Adrenal gland (tissue), 5 donors: ENCODE measurements at regions not wholly inside any gene's neighbourhood (a gene's known extent, or its start where the extent isn't known, plus 50 kb on each side); places are given as distances from the start of the nearest gene placed in this dataset.

Source experiments
- CTCF ChIP-seq, 6 experiments: fragments of 450-650 bp in 4 of 6; fragments of 200-600 bp in 2 of 6; sonication (generic) in 1 of 6; IDR thresholded peaks; 1 replicate in 5 of 6; 2 replicates in 1 of 6; pipeline versions ENCODE4 v1.5.1 to v1.8.0; 2016 to 2021; ENCODE audit warnings: antibody characterized with exemption in 6 of 6, mild to moderate bottlenecking in 2 of 6, moderate library complexity in 1 of 6
- POLR2A ChIP-seq, 2 donors: fragments of 450-650 bp; IDR thresholded peaks; one replicate each; pipeline ENCODE4 v1.6.1; 2017; ENCODE audit warnings: antibody characterized with exemption in 2 of 2, mild to moderate bottlenecking in 2 of 2, moderate library complexity in 1 of 2
- donor health status: DM: no; HTN: no; CAD: no.

GRCh38 chr7:86094166-86094669 lies 549.5 kb upstream of the GRM3 start:
- TF ChIP-seq CTCF (IDR thresholded peaks at IDR 0.05) (no peak), POLR2A (IDR thresholded peaks at IDR 0.05) (no peak)
